Natural killer cell treated with Interleukin-12 subunit alpha and Interleukin-12 subunit beta and Interleukin-15 and Interleukin-18, amount 100 ng/mL, for 72 hours (primary cell): ENCODE measurements at regions not wholly inside any gene's neighbourhood (a gene's known extent, or its start where the extent isn't known, plus 50 kb on each side); places are given as distances from the start of the nearest gene placed in this dataset.

Experiments used
- ATAC-seq, 2 donors: fragments of 150-1000 bp; cut with Tn5 transposase in 1 of 2; sonication (Bioruptor Pico), chemical (Tn5 transposase) in 1 of 2; 2 replicates each; pipeline ENCODE4 v1.10.0; 2021
- DNase-seq: peaks from one replicate; pipeline ENCODE4 v3.0.0; 2022; ENCODE audit warnings: low spot score
- H3K27ac Mint-ChIP-seq, 2 donors: 1 replicate in 1 of 2; 2 replicates in 1 of 2; pipeline ENCODE4 v1.8.0; 2022; ENCODE audit warnings: mixed read lengths in 2 of 2, mild to moderate bottlenecking in 1 of 2, moderate library complexity in 1 of 2
- H3K27me3 Mint-ChIP-seq, 2 donors: 1 replicate in 1 of 2; 2 replicates in 1 of 2; pipeline ENCODE4 v1.8.0; 2022; ENCODE audit warnings: mixed read lengths in 2 of 2
- H3K36me3 Mint-ChIP-seq: one replicate; pipeline ENCODE4 v1.8.0; 2022; ENCODE audit warnings: mixed read lengths
- H3K4me1 Mint-ChIP-seq, 2 donors: 1 replicate in 1 of 2; 2 replicates in 1 of 2; pipeline ENCODE4 v1.8.0; 2022; ENCODE audit warnings: low read depth in 2 of 2, mixed read lengths in 2 of 2, mild to moderate bottlenecking in 1 of 2
- H3K4me3 Mint-ChIP-seq: one replicate; pipeline ENCODE4 v1.8.0; 2022; ENCODE audit warnings: mixed read lengths
- H3K9me3 Mint-ChIP-seq: 2 replicates; pipeline ENCODE4 v1.8.0; 2022; ENCODE audit warnings: mixed read lengths

GRCh38 chr3:107943786-107944523 lies 146.9 kb downstream of the CD47 start:
- DNase-seq (no peak), ATAC-seq (no peak)
- Mint-ChIP-seq H3K27me3 (peaks cover 0 to 4% of the 10 kb centered on the region in 2 donors), H3K36me3 (no peaks in the 10 kb centered on the region), H3K27ac (no peak overlapping the region), H3K4me1 (peaks cover 4 to 23% of the 10 kb centered on the region in 2 donors), H3K9me3 (no peaks in the 10 kb centered on the region), H3K4me3 (no peak overlapping the region)

GRCh38 chr3:107942951-107943749 lies 147.7 kb downstream of the CD47 start:
- Mint-ChIP-seq H3K9me3 (no peaks in the 10 kb centered on the region), H3K4me3 (no peak overlapping the region), H3K4me1 (peaks cover 4 to 23% of the 10 kb centered on the region in 2 donors), H3K27ac (no peak overlapping the region), H3K27me3 (no peaks in the 10 kb centered on the region), H3K36me3 (no peaks in the 10 kb centered on the region)
- no peak for ATAC-seq
- DNase-seq: no peak

GRCh38 chr3:107942244-107942643 lies 148.6 kb downstream of the CD47 start:
- Mint-ChIP-seq H3K9me3 (no peaks in the 10 kb centered on the region), H3K27me3 (no peaks in the 10 kb centered on the region), H3K4me3 (peak overlapping the region; percentile 45), H3K4me1 (peaks cover 4 to 23% of the 10 kb centered on the region in 2 donors), H3K36me3 (no peaks in the 10 kb centered on the region), H3K27ac (peak overlapping the region in 1 of 2 donors; percentile 68)
- no peak for DNase-seq
- peak; percentile 73 to 95 for ATAC-seq

- DNase-seq: no peak
- Mint-ChIP-seq H3K4me3 (no peak overlapping the region), H3K27ac (no peak overlapping the region), H3K36me3 (no peaks in the 10 kb centered on the region), H3K9me3 (no peaks in the 10 kb centered on the region), H3K27me3 (no peaks in the 10 kb centered on the region), H3K4me1 (peaks cover 4 to 23% of the 10 kb centered on the region in 2 donors)
- ATAC-seq: no peak
Measured at GRCh38 chr3:107939691-107940442, 151.0 kb downstream of the CD47 start.

GRCh38 chr3:107938143-107938542 lies 152.7 kb downstream of the CD47 start:
- no peaks in the 10 kb centered on the region for H3K9me3 Mint-ChIP-seq
- DNase-seq (no peak), ATAC-seq (no peak)
- H3K36me3 Mint-ChIP-seq: peaks cover 8% of the 10 kb centered on the region
- peaks cover 4 to 6% of the 10 kb centered on the region in 2 donors for H3K27me3 Mint-ChIP-seq
- H3K27ac Mint-ChIP-seq: no peak overlapping the region
- H3K4me3 Mint-ChIP-seq: no peak overlapping the region
- peaks cover 4 to 18% of the 10 kb centered on the region in 2 donors for H3K4me1 Mint-ChIP-seq

GRCh38 chr3:107934808-107935207 lies 156.0 kb downstream of the CD47 start:
- Mint-ChIP-seq H3K4me3 (no peak overlapping the region), H3K36me3 (peaks cover 10% of the 10 kb centered on the region), H3K4me1 (no peaks in the 10 kb centered on the region), H3K27ac (no peak overlapping the region), H3K9me3 (no peaks in the 10 kb centered on the region), H3K27me3 (peaks cover 6 to 8% of the 10 kb centered on the region in 2 donors)
- DNase-seq (no peak), ATAC-seq (no peak)

GRCh38 chr3:107933450-107933849 lies 157.4 kb downstream of the CD47 start:
- no peak for DNase-seq
- no peak for ATAC-seq
- H3K36me3 Mint-ChIP-seq: peaks cover 10% of the 10 kb centered on the region

GRCh38 chr3:107931326-107931725 lies 159.5 kb downstream of the CD47 start:
- H3K4me1 Mint-ChIP-seq: peaks cover 0 to 12% of the 10 kb centered on the region in 2 donors
- no peak for ATAC-seq
- no peak overlapping the region for H3K4me3 Mint-ChIP-seq
- peaks cover 10% of the 10 kb centered on the region for H3K36me3 Mint-ChIP-seq
- H3K9me3 Mint-ChIP-seq: no peaks in the 10 kb centered on the region
- DNase-seq: no peak
- peaks cover 7 to 12% of the 10 kb centered on the region in 2 donors for H3K27me3 Mint-ChIP-seq
- no peak overlapping the region for H3K27ac Mint-ChIP-seq

More at GRCh38 chr3:107933450-107933849, 157.4 kb downstream of the CD47 start:
- H3K4me1 Mint-ChIP-seq: no peaks in the 10 kb centered on the region
- H3K27me3 Mint-ChIP-seq: peaks cover 6 to 8% of the 10 kb centered on the region in 2 donors
- no peaks in the 10 kb centered on the region for H3K9me3 Mint-ChIP-seq
- H3K4me3 Mint-ChIP-seq: no peak overlapping the region
- H3K27ac Mint-ChIP-seq: no peak overlapping the region

- H3K36me3 Mint-ChIP-seq: peaks cover 10% of the 10 kb centered on the region
- H3K27ac Mint-ChIP-seq: no peak overlapping the region
- DNase-seq: no peak
- H3K27me3 Mint-ChIP-seq: peaks cover 12 to 15% of the 10 kb centered on the region in 2 donors
- no peaks in the 10 kb centered on the region for H3K9me3 Mint-ChIP-seq
- H3K4me1 Mint-ChIP-seq: peaks cover 0 to 12% of the 10 kb centered on the region in 2 donors
- no peak for ATAC-seq
- H3K4me3 Mint-ChIP-seq: no peak overlapping the region
Measured at GRCh38 chr3:107929088-107929487, 161.7 kb downstream of the CD47 start.

- ATAC-seq (peak in 1 of 2 donors; percentile 34), DNase-seq (no peak)
- Mint-ChIP-seq H3K4me1 (peaks cover 0 to 12% of the 10 kb centered on the region in 2 donors), H3K27ac (no peak overlapping the region), H3K27me3 (peaks cover 11 to 13% of the 10 kb centered on the region in 2 donors), H3K9me3 (no peaks in the 10 kb centered on the region), H3K4me3 (peak overlapping the region; percentile 87), H3K36me3 (peaks cover 1% of the 10 kb centered on the region)
Measured at GRCh38 chr3:107928084-107928445, 162.8 kb downstream of the CD47 start.

GRCh38 chr3:107927361-107928083 lies 163.3 kb downstream of the CD47 start:
- ATAC-seq: peak; percentile 92 to 93
- DNase-seq: peak; percentile 68
- Mint-ChIP-seq H3K4me1 (peaks cover 0 to 12% of the 10 kb centered on the region in 2 donors), H3K27ac (no peak overlapping the region), H3K27me3 (peaks cover 8 to 16% of the 10 kb centered on the region in 2 donors), H3K36me3 (no peaks in the 10 kb centered on the region), H3K4me3 (peak overlapping the region; percentile 87), H3K9me3 (no peaks in the 10 kb centered on the region)

- ATAC-seq: no peak
- Mint-ChIP-seq H3K36me3 (no peaks in the 10 kb centered on the region), H3K4me1 (peaks cover 0 to 12% of the 10 kb centered on the region in 2 donors), H3K9me3 (no peaks in the 10 kb centered on the region), H3K27me3 (peaks cover 14 to 16% of the 10 kb centered on the region in 2 donors), H3K4me3 (no peak overlapping the region), H3K27ac (no peak overlapping the region)
- DNase-seq: no peak
Measured at GRCh38 chr3:107925851-107926250, 165.0 kb downstream of the CD47 start.

- ATAC-seq (no peak), DNase-seq (no peak)
- H3K27me3 Mint-ChIP-seq: peaks cover 29 to 36% of the 10 kb centered on the region in 2 donors
- H3K4me3 Mint-ChIP-seq: no peak overlapping the region
- H3K36me3 Mint-ChIP-seq: no peaks in the 10 kb centered on the region
- H3K27ac Mint-ChIP-seq: no peak overlapping the region
- H3K9me3 Mint-ChIP-seq: no peaks in the 10 kb centered on the region
- no peaks in the 10 kb centered on the region for H3K4me1 Mint-ChIP-seq
Measured at GRCh38 chr3:107921038-107921437, 169.8 kb downstream of the CD47 start.
